ENCODE measurements at regions not wholly inside any gene's neighbourhood (a gene's known extent, or its start where the extent isn't known, plus 50 kb on each side); places are given as distances from the start of the nearest gene placed in this dataset.
A peak's percentile ranks its signal among the peaks of the same experiment; 100 is the strongest.

DNA sequence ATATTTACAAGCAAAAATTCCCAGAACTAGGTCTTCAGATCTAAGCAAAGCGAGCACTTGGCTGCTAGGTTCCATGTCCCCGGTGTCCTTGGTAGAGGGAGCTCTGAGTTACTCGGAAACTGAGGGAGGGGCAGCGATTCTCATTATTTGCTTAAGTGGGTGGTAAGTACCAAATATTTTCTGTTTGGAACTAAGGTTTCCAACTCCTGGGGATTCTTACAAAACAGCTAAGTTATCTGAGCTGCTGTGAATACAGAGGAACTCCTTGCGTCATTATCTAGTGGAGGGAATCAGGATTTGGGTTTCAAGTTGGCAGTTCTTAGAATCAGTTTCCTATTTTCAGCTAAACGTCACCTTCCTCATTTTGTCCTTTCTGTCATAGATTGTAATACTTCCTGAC is 76.8 kb upstream of the IKZF1 start:
- Mint-ChIP-seq H3K4me3 (peak overlapping the region; percentile 75 to 97 (median 84)), H3K27ac (peak overlapping the region; percentile 77 to 95 (median 92)), H3K27me3 (no peaks in the 10 kb centered on the region), H3K36me3 (peaks cover 13 to 24% of the 10 kb centered on the region in 2 donors), H3K4me1 (peaks cover 31 to 42% (median 36%) of the 10 kb centered on the region in 4 donors), H3K9me3 (peaks cover 0 to 43% (median 26%) of the 10 kb centered on the region in 8 donors)
- Histone ChIP-seq H3K9me3 (ENCODE audit: control insufficient read depth in 1 of 2, low read length in 2 of 2) (peaks cover 0 to 8% of the 10 kb centered on the region in 2 donors), H3K36me3 (ENCODE audit: insufficient read depth, low read length) (no peaks in the 10 kb centered on the region), H3K27me3 (ENCODE audit: insufficient read depth, low read length) (no peaks in the 10 kb centered on the region), H3K27ac (ENCODE audit: low read depth, low read length) (peak overlapping the region; percentile 49), H3K4me3 (ENCODE audit: low read length in 2 of 2) (peak overlapping the region; percentile 10 to 73), H3K4me1 (ENCODE audit: insufficient read depth, low read length) (peaks cover 38% of the 10 kb centered on the region)
- DNase-seq = no peak
- intact Hi-C loops (cut with micrococcal nuclease) = loop anchor here (1.0 to 5.0 kb wide), 3 partner anchors 15 to 35 kb away; no protein-coding TSS in a partner anchor
- POLR2A ChIA-PET (ENCODE audit: partially characterized antibody) = interaction anchor here (0.7 to 11.4 kb wide), 29 partner anchors 9 to 188 kb away, joined by 3 to 124 read pairs (median 5); partner anchors contain the start of gene IKZF1
- CTCF ChIA-PET (ENCODE audit: partially characterized antibody) = interaction anchor here (1.0 to 5.7 kb wide), 14 partner anchors 10 to 190 kb away, joined by 3 to 47 read pairs (median 7); no protein-coding TSS in a partner anchor

- Mint-ChIP-seq H3K4me1 (peaks cover 31 to 42% (median 36%) of the 10 kb centered on the region in 4 donors), H3K27me3 (no peaks in the 10 kb centered on the region), H3K4me3 (peak overlapping the region; percentile 79 to 97 (median 84)), H3K36me3 (peaks cover 20 to 26% of the 10 kb centered on the region in 2 donors), H3K9me3 (peaks cover 0 to 49% (median 33%) of the 10 kb centered on the region in 8 donors), H3K27ac (peak overlapping the region; percentile 88 to 95 (median 92))
- Histone ChIP-seq H3K4me1 (ENCODE audit: insufficient read depth, low read length) (peaks cover 38% of the 10 kb centered on the region), H3K27me3 (ENCODE audit: insufficient read depth, low read length) (no peaks in the 10 kb centered on the region), H3K4me3 (ENCODE audit: low read length in 2 of 2) (peak overlapping the region in 1 of 2 donors; percentile 10), H3K27ac (ENCODE audit: low read depth, low read length) (peak overlapping the region; percentile 49), H3K36me3 (ENCODE audit: insufficient read depth, low read length) (no peaks in the 10 kb centered on the region), H3K9me3 (ENCODE audit: control insufficient read depth in 1 of 2, low read length in 2 of 2) (peaks cover 0 to 8% of the 10 kb centered on the region in 2 donors)
- DNase-seq = peak in 1 of 5 donors; percentile 57
- ChIA-PET POLR2A (ENCODE audit: partially characterized antibody) (interaction anchor here (0.7 to 11.4 kb wide), 27 partner anchors 9 to 180 kb away, joined by 3 to 124 read pairs (median 5); partner anchors contain the start of gene IKZF1), CTCF (ENCODE audit: partially characterized antibody) (interaction anchor here (1.6 to 5.7 kb wide), 9 partner anchors 11 to 191 kb away, joined by 5 to 47 read pairs (median 19); no protein-coding TSS in a partner anchor)
- intact Hi-C loops (cut with micrococcal nuclease) = loop anchor here (1.0 to 5.0 kb wide), 3 partner anchors 20 to 81 kb away; no protein-coding TSS in a partner anchor
These were observed 77.8 kb upstream of the IKZF1 start for GRCh38 chr7:50226669-50227068.

DNA sequence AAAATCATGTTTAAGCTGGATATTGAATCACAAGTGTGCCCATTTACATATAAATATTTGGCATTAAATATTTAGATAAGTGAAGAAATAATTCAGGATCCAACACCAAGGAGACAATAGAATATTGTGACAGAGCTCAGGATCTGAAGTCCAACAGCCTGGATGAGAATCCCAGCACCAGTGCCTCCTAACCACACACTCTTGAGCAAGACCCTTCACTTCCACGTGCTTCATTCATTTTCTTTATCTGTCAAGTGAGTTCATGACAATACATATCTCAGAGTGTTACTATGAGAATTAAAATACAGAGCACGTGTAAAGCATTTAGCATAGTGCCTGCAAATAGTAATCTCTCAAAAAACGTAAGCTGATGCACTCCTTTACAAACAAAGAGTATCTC is 78.4 kb upstream of the IKZF1 start:
- H3K9me3 Mint-ChIP-seq = peaks cover 0 to 52% (median 38%) of the 10 kb centered on the region in 8 donors
- peak overlapping the region; percentile 79 to 97 (median 84) for H3K4me3 Mint-ChIP-seq
- POLR2A ChIA-PET (ENCODE audit: partially characterized antibody) = interaction anchor here (0.7 to 11.4 kb wide), 23 partner anchors 9 to 180 kb away, joined by 3 to 124 read pairs (median 6); partner anchors contain the start of gene IKZF1

GRCh38 chr7:50221433-50221832 is 83.1 kb upstream of the IKZF1 start:
- CTCF ChIA-PET (ENCODE audit: partially characterized antibody) = interaction anchor here (1.0 to 3.4 kb wide), 5 partner anchors 9 to 146 kb away, joined by 3 to 19 read pairs (median 3); no protein-coding TSS in a partner anchor
- H3K9me3 Mint-ChIP-seq = peaks cover 5 to 42% (median 25%) of the 10 kb centered on the region in 8 donors
- H3K27me3 Mint-ChIP-seq = no peaks in the 10 kb centered on the region
- Histone ChIP-seq H3K27ac (ENCODE audit: low read depth, low read length) (no peak overlapping the region), H3K9me3 (ENCODE audit: control insufficient read depth in 1 of 2, low read length in 2 of 2) (no peaks in the 10 kb centered on the region), H3K27me3 (ENCODE audit: insufficient read depth, low read length) (no peaks in the 10 kb centered on the region), H3K36me3 (ENCODE audit: insufficient read depth, low read length) (no peaks in the 10 kb centered on the region), H3K4me1 (ENCODE audit: insufficient read depth, low read length) (peaks cover 25% of the 10 kb centered on the region), H3K4me3 (ENCODE audit: low read length in 2 of 2) (no peak overlapping the region)
- H3K27ac Mint-ChIP-seq = no peak overlapping the region
- H3K36me3 Mint-ChIP-seq = peaks cover 7 to 23% of the 10 kb centered on the region in 2 donors
- POLR2A ChIA-PET (ENCODE audit: partially characterized antibody) = interaction anchor here (0.6 to 11.4 kb wide), 4 partner anchors 15 to 161 kb away, joined by 3 to 124 read pairs (median 4); no protein-coding TSS in a partner anchor
- H3K4me3 Mint-ChIP-seq = no peak overlapping the region
- DNase-seq = no peak
- peaks cover 22 to 39% (median 29%) of the 10 kb centered on the region in 4 donors for H3K4me1 Mint-ChIP-seq
- intact Hi-C loops (cut with micrococcal nuclease) = no loop called here

More for the DNA sequence above, 78.4 kb upstream of the IKZF1 start:
- H3K27me3 ChIP-seq (ENCODE audit: insufficient read depth, low read length) = no peaks in the 10 kb centered on the region
- Mint-ChIP-seq H3K27me3 (no peaks in the 10 kb centered on the region), H3K4me1 (peaks cover 31 to 42% (median 36%) of the 10 kb centered on the region in 4 donors), H3K36me3 (peaks cover 20 to 30% of the 10 kb centered on the region in 2 donors), H3K27ac (peak overlapping the region; percentile 88 to 95 (median 92))
- H3K4me3 ChIP-seq (ENCODE audit: low read length in 2 of 2) = no peak overlapping the region
- no peak for DNase-seq
- peak overlapping the region; percentile 49 for H3K27ac ChIP-seq (ENCODE audit: low read depth, low read length)
- CTCF ChIA-PET (ENCODE audit: partially characterized antibody) = interaction anchor here (1.1 to 5.7 kb wide), 8 partner anchors 12 to 192 kb away, joined by 3 to 47 read pairs (median 19); no protein-coding TSS in a partner anchor
- H3K36me3 ChIP-seq (ENCODE audit: insufficient read depth, low read length) = no peaks in the 10 kb centered on the region
- intact Hi-C loops (cut with micrococcal nuclease) = loop anchor here (1.0 to 5.0 kb wide), 2 partner anchors 36 to 81 kb away; no protein-coding TSS in a partner anchor
- H3K9me3 ChIP-seq (ENCODE audit: control insufficient read depth in 1 of 2, low read length in 2 of 2) = peaks cover 0 to 8% of the 10 kb centered on the region in 2 donors
- H3K4me1 ChIP-seq (ENCODE audit: insufficient read depth, low read length) = peaks cover 38% of the 10 kb centered on the region

DNA sequence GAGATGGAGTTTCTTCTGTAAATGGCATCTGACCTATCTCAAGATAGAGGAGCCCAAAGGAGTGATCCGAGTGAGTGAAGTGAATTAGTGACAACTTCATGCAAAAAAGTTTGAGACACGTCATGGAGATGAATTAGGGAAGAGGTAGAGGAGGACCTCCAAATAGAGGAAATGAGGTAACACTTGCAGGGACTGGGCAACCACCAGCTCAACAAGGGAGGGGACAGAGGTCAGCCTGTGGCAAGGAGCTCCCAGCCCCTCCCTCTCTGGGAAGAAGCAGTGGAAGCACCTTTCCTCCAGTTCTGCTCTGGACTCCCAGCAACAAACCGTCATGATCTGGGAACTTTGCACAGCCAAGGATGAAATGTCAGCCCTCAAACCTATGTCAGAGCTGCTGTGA is 83.5 kb upstream of the IKZF1 start:
- ChIA-PET CTCF (ENCODE audit: partially characterized antibody) (interaction anchor here (1.0 to 3.4 kb wide), 5 partner anchors 9 to 147 kb away, joined by 3 to 19 read pairs (median 3); no protein-coding TSS in a partner anchor), POLR2A (ENCODE audit: partially characterized antibody) (interaction anchor here (1.3 to 11.4 kb wide), 3 partner anchors 15 to 161 kb away, joined by 3 to 124 read pairs (median 4); no protein-coding TSS in a partner anchor)
- Mint-ChIP-seq H3K36me3 (peaks cover 7 to 23% of the 10 kb centered on the region in 2 donors), H3K4me3 (no peak overlapping the region), H3K27me3 (no peaks in the 10 kb centered on the region), H3K9me3 (peaks cover 5 to 42% (median 25%) of the 10 kb centered on the region in 8 donors), H3K27ac (no peak overlapping the region), H3K4me1 (peaks cover 21 to 39% (median 29%) of the 10 kb centered on the region in 4 donors)
- intact Hi-C loops (cut with micrococcal nuclease) = no loop called here
- Histone ChIP-seq H3K4me1 (ENCODE audit: insufficient read depth, low read length) (peaks cover 25% of the 10 kb centered on the region), H3K4me3 (ENCODE audit: low read length in 2 of 2) (no peak overlapping the region), H3K36me3 (ENCODE audit: insufficient read depth, low read length) (no peaks in the 10 kb centered on the region), H3K9me3 (ENCODE audit: control insufficient read depth in 1 of 2, low read length in 2 of 2) (no peaks in the 10 kb centered on the region), H3K27ac (ENCODE audit: low read depth, low read length) (no peak overlapping the region), H3K27me3 (ENCODE audit: insufficient read depth, low read length) (no peaks in the 10 kb centered on the region)
- no peak for DNase-seq

GRCh38 chr7:50220273-50220672 is 84.2 kb upstream of the IKZF1 start:
- DNase-seq = no peak
- H3K4me3 Mint-ChIP-seq = no peak overlapping the region
- Histone ChIP-seq H3K27ac (ENCODE audit: low read depth, low read length) (no peak overlapping the region), H3K36me3 (ENCODE audit: insufficient read depth, low read length) (no peaks in the 10 kb centered on the region), H3K27me3 (ENCODE audit: insufficient read depth, low read length) (no peaks in the 10 kb centered on the region), H3K9me3 (ENCODE audit: control insufficient read depth in 1 of 2, low read length in 2 of 2) (no peaks in the 10 kb centered on the region), H3K4me3 (ENCODE audit: low read length in 2 of 2) (no peak overlapping the region), H3K4me1 (ENCODE audit: insufficient read depth, low read length) (peaks cover 21% of the 10 kb centered on the region)
- peaks cover 21 to 39% (median 29%) of the 10 kb centered on the region in 4 donors for H3K4me1 Mint-ChIP-seq
- H3K36me3 Mint-ChIP-seq = peaks cover 7 to 23% of the 10 kb centered on the region in 2 donors
- CTCF ChIA-PET (ENCODE audit: partially characterized antibody) = interaction anchor here (3.4 kb wide), 1 partner anchor 14 kb away, joined by 19 read pairs; no protein-coding TSS in a partner anchor
- peaks cover 5 to 42% (median 25%) of the 10 kb centered on the region in 8 donors for H3K9me3 Mint-ChIP-seq
- intact Hi-C loops (cut with micrococcal nuclease) = no loop called here
- POLR2A ChIA-PET (ENCODE audit: partially characterized antibody) = interaction anchor here (1.3 to 22.0 kb wide), 3 partner anchors 44 to 162 kb away, joined by 3 to 675 read pairs (median 124); partner anchors contain the start of gene IKZF1
- no peak overlapping the region for H3K27ac Mint-ChIP-seq
- no peaks in the 10 kb centered on the region for H3K27me3 Mint-ChIP-seq

Measured in CD4-positive, alpha-beta memory T cell (primary cell).